GM13976 (cell line): ENCODE measurements at regions not wholly inside any gene's neighbourhood (a gene's known extent, or its start where the extent isn't known, plus 50 kb on each side); places are given as distances from the start of the nearest gene placed in this dataset.

Source experiments
- DNase-seq: peaks from one replicate; pipeline ENCODE4 v3.0.0; 2012; ENCODE audit warnings: low spot score
- in situ Hi-C: fragments of 300-500 bp; cut with MboI; formaldehyde crosslinking; loops from one replicate; pipeline ENCODE4 v1.12.0; 2022; ENCODE audit warnings: low sequenced_read_pairs, mixed read lengths, inconsistent platforms; ENCODE audit not compliant: unreplicated experiment
- TF ChIP-seq, protein P1 (sequence below): IDR thresholded peaks from 2 replicates; pipeline ENCODE4 v1.5.1; 2012; ENCODE audit warnings: borderline replicate concordance, mild to moderate bottlenecking; ENCODE audit not compliant: insufficient read depth; ENCODE audit errors: extremely low read depth, missing control alignments, control extremely low read depth

GRCh38 chr5:130729541-130729940 lies 435.5 kb downstream of the HINT1 start:
- DNase-seq: no peak
- TF ChIP-seq, protein P1, sequence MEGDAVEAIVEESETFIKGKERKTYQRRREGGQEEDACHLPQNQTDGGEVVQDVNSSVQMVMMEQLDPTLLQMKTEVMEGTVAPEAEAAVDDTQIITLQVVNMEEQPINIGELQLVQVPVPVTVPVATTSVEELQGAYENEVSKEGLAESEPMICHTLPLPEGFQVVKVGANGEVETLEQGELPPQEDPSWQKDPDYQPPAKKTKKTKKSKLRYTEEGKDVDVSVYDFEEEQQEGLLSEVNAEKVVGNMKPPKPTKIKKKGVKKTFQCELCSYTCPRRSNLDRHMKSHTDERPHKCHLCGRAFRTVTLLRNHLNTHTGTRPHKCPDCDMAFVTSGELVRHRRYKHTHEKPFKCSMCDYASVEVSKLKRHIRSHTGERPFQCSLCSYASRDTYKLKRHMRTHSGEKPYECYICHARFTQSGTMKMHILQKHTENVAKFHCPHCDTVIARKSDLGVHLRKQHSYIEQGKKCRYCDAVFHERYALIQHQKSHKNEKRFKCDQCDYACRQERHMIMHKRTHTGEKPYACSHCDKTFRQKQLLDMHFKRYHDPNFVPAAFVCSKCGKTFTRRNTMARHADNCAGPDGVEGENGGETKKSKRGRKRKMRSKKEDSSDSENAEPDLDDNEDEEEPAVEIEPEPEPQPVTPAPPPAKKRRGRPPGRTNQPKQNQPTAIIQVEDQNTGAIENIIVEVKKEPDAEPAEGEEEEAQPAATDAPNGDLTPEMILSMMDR: no peak
- in situ Hi-C loops: no loop called here

- TF ChIP-seq, protein P1: no peak
- DNase-seq: no peak
- in situ Hi-C loops: no loop called here
Observed at GRCh38 chr5:130727830-130728229, 437.2 kb downstream of the HINT1 start.

DNA sequence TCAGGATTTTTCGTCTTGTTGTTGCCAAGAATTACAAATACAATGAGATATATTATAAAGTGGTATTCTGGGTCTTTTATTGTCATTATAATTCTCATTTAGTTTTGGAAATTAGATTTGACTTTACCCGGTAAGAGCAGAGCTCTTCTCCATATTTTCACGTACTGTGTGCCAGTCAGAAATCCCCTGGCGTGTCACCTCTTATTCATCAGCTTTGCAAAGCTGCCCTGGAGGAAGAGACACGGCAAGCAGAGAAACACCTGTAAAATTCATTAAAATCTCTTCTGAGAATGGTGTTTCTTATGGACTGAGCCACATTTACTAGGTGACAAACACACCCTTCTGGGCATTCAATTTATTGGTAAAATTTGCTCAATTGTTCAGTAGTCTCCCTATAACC lies 440.4 kb downstream of the HINT1 start:
- no peak for DNase-seq
- in situ Hi-C loops: no loop called here

GRCh38 chr5:130720355-130720754 lies 444.7 kb downstream of the HINT1 start:
- in situ Hi-C loops: no loop called here
- DNase-seq: no peak
- TF ChIP-seq, protein P1: no peak

More for the DNA sequence above, 440.4 kb downstream of the HINT1 start:
- TF ChIP-seq, protein P1: no peak

DNA sequence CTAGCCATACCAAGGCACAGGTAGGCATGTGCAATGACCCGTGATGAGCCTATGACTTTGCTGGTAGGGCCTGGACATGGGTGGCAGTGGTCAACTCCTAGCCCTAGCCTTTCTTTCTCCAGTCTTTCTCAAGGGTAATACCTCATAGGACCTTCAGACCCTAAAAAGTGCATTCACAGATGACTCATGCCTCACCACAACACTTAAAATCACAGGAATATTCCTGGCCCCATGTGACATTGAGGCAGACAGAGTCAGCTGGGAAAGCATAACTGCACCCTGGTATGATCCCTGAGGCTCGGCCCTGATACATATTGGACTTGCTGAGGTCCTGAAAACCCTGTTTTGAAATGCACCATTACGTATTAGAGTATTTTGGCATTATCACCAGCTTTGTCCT lies 449.5 kb downstream of the HINT1 start:
- in situ Hi-C loops: no loop called here
- TF ChIP-seq, protein P1: no peak
- no peak for DNase-seq

- TF ChIP-seq, protein P1: no peak
- DNase-seq: no peak
- in situ Hi-C loops: no loop called here
Observed at GRCh38 chr5:130714200-130714599, 450.9 kb downstream of the HINT1 start.

DNA sequence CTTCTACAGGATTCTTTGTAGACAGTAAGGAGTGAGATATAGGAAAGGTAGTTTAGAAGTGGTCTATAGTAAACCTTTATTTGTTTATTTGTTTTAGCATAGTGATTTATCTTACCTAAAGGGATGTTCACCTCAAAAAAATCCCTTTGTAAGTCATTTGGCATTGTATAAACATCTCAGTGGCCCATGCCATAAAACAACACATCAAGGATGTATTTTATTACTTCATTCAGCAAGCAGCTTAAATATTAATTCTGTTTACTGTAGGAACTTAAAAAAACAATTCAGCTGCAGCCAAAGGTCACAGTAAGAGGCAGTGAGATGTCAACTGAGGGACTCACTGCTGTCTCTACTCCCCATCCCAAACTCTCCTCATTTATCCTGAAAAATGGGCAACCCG lies 452.7 kb downstream of the HINT1 start:
- DNase-seq: no peak
- in situ Hi-C loops: no loop called here
- TF ChIP-seq, protein P1: no peak
